Caco-2 (cell line): ENCODE measurements at regions not wholly inside any gene's neighbourhood (a gene's known extent, or its start where the extent isn't known, plus 50 kb on each side); places are given as distances from the start of the nearest gene placed in this dataset.

Experiments
- BruUV-seq: library from RNA; stranded (reverse); fragments of 400-500 nt; replicated peaks from 2 replicates; lab custom pipeline; 2021; lab: Mats Ljungman, UMichigan
- CTCF ChIA-PET: fragments of 300-600 bp; sonication (Branson Sonifier 250); formaldehyde crosslinking; loops from one replicate; lab custom pipeline; 2022; ENCODE audit warnings: antibody characterized with exemption; lab: Charles Lee
- POLR2A ChIA-PET: fragments of 300-600 bp; sonication (Branson Sonifier 250); formaldehyde crosslinking; loops from one replicate; lab custom pipeline; 2022; ENCODE audit warnings: antibody characterized with exemption; lab: Charles Lee
- DNase-seq, 2 experiments: peaks; one replicate each; pipeline versions ENCODE4 v3.0.0 to v3.0.0-alpha.2; 2020 to 2022
- H3K27me3 ChIP-seq: replicated peaks from 2 replicates; pipeline ENCODE4 v1.6.0; 2011; ENCODE audit warnings: low read length; ENCODE audit not compliant: control insufficient read depth, insufficient read depth
- H3K36me3 ChIP-seq: 2 replicates; pipeline ENCODE4 v1.5.1; 2011; ENCODE audit warnings: low read length; ENCODE audit not compliant: control insufficient read depth, insufficient read depth
- H3K4me1 ChIP-seq: fragments of 250-450 bp; sonication (Bioruptor Pico); 2 replicates; pipeline ENCODE4 v1.5.1; 2020; ENCODE audit warnings: mild to moderate bottlenecking
- H3K4me3 ChIP-seq: 2 replicates; pipeline ENCODE4 v1.5.1; 2011; ENCODE audit warnings: low read depth, mild to moderate bottlenecking, control low read depth, low read length
- H3K9me3 ChIP-seq: fragments of 250-450 bp; sonication (Bioruptor Pico); 2 replicates; pipeline ENCODE4 v1.5.1; 2020; ENCODE audit warnings: mild to moderate bottlenecking, moderate library complexity
- H3K27ac Mint-ChIP-seq: one replicate; pipeline ENCODE4 v1.8.0; 2022; ENCODE audit warnings: mixed read lengths; ENCODE audit not compliant: unreplicated experiment
- H3K27me3 Mint-ChIP-seq: one replicate; pipeline ENCODE4 v1.8.0; 2022; ENCODE audit warnings: mixed read lengths; ENCODE audit not compliant: insufficient read depth, unreplicated experiment
- H3K36me3 Mint-ChIP-seq: one replicate; pipeline ENCODE4 v1.8.0; 2022; ENCODE audit warnings: mild to moderate bottlenecking, mixed read lengths; ENCODE audit not compliant: insufficient read depth, unreplicated experiment
- H3K4me1 Mint-ChIP-seq: one replicate; pipeline ENCODE4 v1.8.0; 2022; ENCODE audit warnings: low read depth, mixed read lengths; ENCODE audit not compliant: unreplicated experiment
- H3K4me3 Mint-ChIP-seq: one replicate; pipeline ENCODE4 v1.8.0; 2022; ENCODE audit warnings: mild to moderate bottlenecking, moderate library complexity, mixed read lengths; ENCODE audit not compliant: unreplicated experiment
- H3K9me3 Mint-ChIP-seq: one replicate; pipeline ENCODE4 v1.8.0; 2022; ENCODE audit warnings: mixed read lengths; ENCODE audit not compliant: unreplicated experiment
- CTCF ChIP-seq, 2 experiments: fragments of 200-600 bp in 1 of 2; IDR thresholded peaks; 1 replicate in 1 of 2; 2 replicates in 1 of 2; pipeline versions ENCODE4 v1.5.1 to v1.8.0; 2011 to 2022; ENCODE audit warnings: antibody characterized with exemption in 1 of 2, control low read depth in 1 of 2, inconsistent platforms in 1 of 2, low read depth in 1 of 2, low read length in 1 of 2, mild to moderate bottlenecking in 1 of 2, moderate library complexity in 1 of 2; ENCODE audit not compliant: insufficient read depth in 1 of 2, severe bottlenecking in 1 of 2, unreplicated experiment in 1 of 2
- intact Hi-C: fragments of 100-400 bp; cut with micrococcal nuclease; formaldehyde crosslinking; loops from one replicate; pipeline ENCODE4 v1.10.0; 2022; ENCODE audit not compliant: unreplicated experiment

- Histone ChIP-seq H3K27me3 (no peaks in the 10 kb centered on the region), H3K4me3 (no peak overlapping the region), H3K9me3 (no peaks in the 10 kb centered on the region), H3K4me1 (no peaks in the 10 kb centered on the region), H3K36me3 (no peaks in the 10 kb centered on the region)
- H3K4me3 Mint-ChIP-seq, result no peak overlapping the region
- CTCF ChIA-PET, result interaction anchor here (0.5 kb wide), 1 partner anchor 639 kb away, joined by 6 read pairs; no protein-coding TSS in a partner anchor
- DNase-seq, result no peak
- POLR2A ChIA-PET, result no interaction called here
- no peaks in the 10 kb centered on the region for H3K4me1 Mint-ChIP-seq
- intact Hi-C loops, result no loop called here
- H3K9me3 Mint-ChIP-seq, result no peaks in the 10 kb centered on the region
- TF ChIP-seq CTCF (IDR thresholded peaks at IDR 0.05; ENCODE audit: insufficient read depth in 1 of 2, low read depth in 1 of 2, low read length in 1 of 2, severe bottlenecking in 1 of 2, unreplicated experiment in 1 of 2), result no peak
- H3K36me3 Mint-ChIP-seq, result no peaks in the 10 kb centered on the region
- H3K27me3 Mint-ChIP-seq, result peaks cover 10% of the 10 kb centered on the region
- BruUV-seq, result no TSS peak
- no peak overlapping the region for H3K27ac Mint-ChIP-seq
Observed at GRCh38 chr6:130520221-130520620, 154.4 kb downstream of the TMEM200A start.

GRCh38 chr6:130520801-130521200 is 155.0 kb downstream of the TMEM200A start:
- DNase-seq, result no peak
- CTCF ChIA-PET, result no interaction called here
- H3K9me3 ChIP-seq, result no peaks in the 10 kb centered on the region
- no peak overlapping the region for H3K4me3 ChIP-seq
- no peaks in the 10 kb centered on the region for H3K27me3 ChIP-seq
- H3K36me3 ChIP-seq, result no peaks in the 10 kb centered on the region
- POLR2A ChIA-PET, result no interaction called here
- no TSS peak for BruUV-seq
- Mint-ChIP-seq H3K4me3 (no peak overlapping the region), H3K27me3 (peaks cover 10% of the 10 kb centered on the region), H3K4me1 (no peaks in the 10 kb centered on the region), H3K9me3 (no peaks in the 10 kb centered on the region), H3K36me3 (no peaks in the 10 kb centered on the region), H3K27ac (no peak overlapping the region)
- no peaks in the 10 kb centered on the region for H3K4me1 ChIP-seq
- no peak for TF ChIP-seq CTCF (IDR thresholded peaks at IDR 0.05; ENCODE audit: insufficient read depth in 1 of 2, low read depth in 1 of 2, low read length in 1 of 2, severe bottlenecking in 1 of 2, unreplicated experiment in 1 of 2)
- intact Hi-C loops, result no loop called here

GRCh38 chr6:130524552-130524951 is 158.7 kb downstream of the TMEM200A start:
- Mint-ChIP-seq H3K9me3 (no peaks in the 10 kb centered on the region), H3K27ac (no peak overlapping the region), H3K36me3 (no peaks in the 10 kb centered on the region), H3K4me3 (no peak overlapping the region), H3K4me1 (no peaks in the 10 kb centered on the region), H3K27me3 (peaks cover 4% of the 10 kb centered on the region)
- H3K27me3 ChIP-seq, result no peaks in the 10 kb centered on the region
- no peaks in the 10 kb centered on the region for H3K9me3 ChIP-seq
- intact Hi-C loops, result no loop called here
- POLR2A ChIA-PET, result no interaction called here
- CTCF ChIA-PET, result no interaction called here
- H3K4me3 ChIP-seq, result no peak overlapping the region
- no peak for DNase-seq
- no TSS peak for BruUV-seq
- no peaks in the 10 kb centered on the region for H3K4me1 ChIP-seq
- TF ChIP-seq CTCF (IDR thresholded peaks at IDR 0.05; ENCODE audit: insufficient read depth in 1 of 2, low read depth in 1 of 2, low read length in 1 of 2, severe bottlenecking in 1 of 2, unreplicated experiment in 1 of 2), result no peak
- H3K36me3 ChIP-seq, result no peaks in the 10 kb centered on the region
